H1 (cell line): ENCODE measurements at regions not wholly inside any gene's neighbourhood (a gene's known extent, or its start where the extent isn't known, plus 50 kb on each side); places are given as distances from the start of the nearest gene placed in this dataset.
A peak's percentile ranks its signal among the peaks of the same experiment; 100 is the strongest.

Source experiments
- CTCF ChIA-PET: fragments of 300-600 bp; sonication (Branson Sonifier 250); formaldehyde crosslinking; loops from one replicate; lab custom pipeline; 2021; ENCODE audit not compliant: partially characterized antibody; lab: Charles Lee
- POLR2A ChIA-PET: fragments of 300-600 bp; sonication (Branson Sonifier 250); formaldehyde crosslinking; loops from one replicate; lab custom pipeline; 2021; ENCODE audit warnings: inconsistent platforms; ENCODE audit not compliant: partially characterized antibody; lab: Charles Lee
- DNase-seq, 2 experiments: peaks; one replicate each; pipeline versions ENCODE4 v3.0.0 to v3.0.0-alpha.2; 2010 to 2022; ENCODE audit warnings: low spot score in 2 of 2, low read depth in 1 of 2, mixed read lengths in 1 of 2
- FAIRE-seq: peaks from 2 replicates; lab custom pipeline; 2011; peaks lifted over from hg19 to GRCh38; lab: Jason Lieb, UNC
- H2AFZ ChIP-seq: 2 replicates; pipeline ENCODE4 v1.8.1; 2012; ENCODE audit warnings: low read length, inconsistent platforms
- H2AK5ac ChIP-seq: 2 replicates; pipeline ENCODE4 v1.6.1; 2013; ENCODE audit warnings: low read depth, low read length
- H2BK120ac ChIP-seq: replicated peaks from 2 replicates; pipeline ENCODE3; 2013; ENCODE audit warnings: low read depth, low read length, inconsistent platforms
- H2BK12ac ChIP-seq: 2 replicates; pipeline ENCODE4 v1.6.1; 2013; ENCODE audit warnings: low read depth, low read length
- H2BK15ac ChIP-seq: 2 replicates; pipeline ENCODE4 v1.6.1; 2013; ENCODE audit warnings: low read length
- H2BK20ac ChIP-seq: 2 replicates; pipeline ENCODE4 v1.6.1; 2013; ENCODE audit warnings: low read length
- H2BK5ac ChIP-seq: 2 replicates; pipeline ENCODE4 v1.6.1; 2013; ENCODE audit warnings: low read depth, low read length
- H3K14ac ChIP-seq: 2 replicates; pipeline ENCODE4 v1.6.1; 2013; ENCODE audit warnings: inconsistent platforms; ENCODE audit not compliant: insufficient read length
- H3K18ac ChIP-seq: 2 replicates; pipeline ENCODE4 v1.6.1; 2013; ENCODE audit warnings: low read length; ENCODE audit errors: extremely low read depth
- H3K23ac ChIP-seq: 2 replicates; pipeline ENCODE4 v1.6.1; 2013; ENCODE audit warnings: inconsistent platforms; ENCODE audit not compliant: insufficient read length
- H3K23me2 ChIP-seq: 2 replicates; pipeline ENCODE4 v1.6.1; 2013; ENCODE audit warnings: low read depth, low read length
- H3K27ac ChIP-seq: 2 replicates; pipeline ENCODE4 v1.6.1; 2011; ENCODE audit warnings: low read depth, low read length, inconsistent platforms
- H3K27me3 ChIP-seq, 4 experiments: replicated peaks in 1 of 4; 1 replicate in 1 of 4; 2 replicates in 3 of 4; pipeline versions ENCODE4 v1.6.1 to v1.8.1; 2011 to 2013; ENCODE audit warnings: low read length in 3 of 4, mild to moderate bottlenecking in 3 of 4, inconsistent platforms in 2 of 4, mixed read lengths in 2 of 4, moderate library complexity in 1 of 4; ENCODE audit not compliant: control insufficient read depth in 3 of 4, insufficient read depth in 3 of 4; ENCODE audit errors: extremely low read depth in 1 of 4
- H3K36me3 ChIP-seq, 4 experiments: 2 replicates each; pipeline versions ENCODE4 v1.6.1 to v1.8.1; 2011 to 2013; ENCODE audit warnings: mild to moderate bottlenecking in 4 of 4, low read length in 3 of 4, moderate library complexity in 2 of 4, control low read depth in 1 of 4, inconsistent platforms in 1 of 4; ENCODE audit not compliant: insufficient read depth in 4 of 4, control insufficient read depth in 2 of 4
- H3K4ac ChIP-seq: replicated peaks from 2 replicates; pipeline ENCODE3; 2013; ENCODE audit warnings: low read length, low read depth, mixed read lengths, inconsistent platforms; ENCODE audit not compliant: insufficient read length
- H3K4me1 ChIP-seq, 4 experiments: replicated peaks in 1 of 4; 1 replicate in 1 of 4; 2 replicates in 3 of 4; pipeline versions ENCODE4 v1.6.1 to v1.8.1; 2011 to 2013; ENCODE audit warnings: low read length in 3 of 4, inconsistent platforms in 2 of 4, mixed read lengths in 1 of 4; ENCODE audit not compliant: insufficient read depth in 4 of 4, control insufficient read depth in 3 of 4
- H3K4me2 ChIP-seq, 2 experiments: 2 replicates each; pipeline versions ENCODE4 v1.6.1 to v1.8.1; 2011 to 2013; ENCODE audit warnings: low read depth in 2 of 2, low read length in 2 of 2, control low read depth in 1 of 2, inconsistent platforms in 1 of 2, mild to moderate bottlenecking in 1 of 2; ENCODE audit not compliant: insufficient read depth in 1 of 2
- H3K4me3 ChIP-seq, 4 experiments: fragments of 200-600, 300-600 bp in 1 of 4; sonication (generic), shearing (Covaris generic), sonication (Bioruptor Twin) in 1 of 4; 2 replicates each; pipeline versions ENCODE4 v1.5.1 to v1.8.1; 2011 to 2016; ENCODE audit warnings: low read length in 4 of 4, low read depth in 3 of 4, control low read depth in 2 of 4, inconsistent platforms in 2 of 4, mild to moderate bottlenecking in 2 of 4, mixed read lengths in 1 of 4, moderate library complexity in 1 of 4; ENCODE audit not compliant: insufficient read depth in 2 of 4; ENCODE audit errors: extremely low read depth in 1 of 4
- H3K56ac ChIP-seq: replicated peaks from 2 replicates; pipeline ENCODE3; 2013; ENCODE audit warnings: low read depth, mild to moderate bottlenecking, mixed read lengths, low read length, inconsistent platforms; ENCODE audit not compliant: insufficient read length
- H3K79me1 ChIP-seq: 2 replicates; pipeline ENCODE4 v1.6.1; 2013; ENCODE audit warnings: low read depth, low read length, control low read depth
- H3K79me2 ChIP-seq, 2 experiments: 2 replicates each; pipeline versions ENCODE4 v1.6.1 to v1.8.1; 2012 to 2013; ENCODE audit warnings: low read length in 2 of 2, mild to moderate bottlenecking in 2 of 2, inconsistent platforms in 1 of 2; ENCODE audit not compliant: insufficient read depth in 2 of 2, control insufficient read depth in 1 of 2
- H3K9ac ChIP-seq, 4 experiments: replicated peaks in 1 of 4; 1 replicate in 1 of 4; 2 replicates in 3 of 4; pipeline versions ENCODE4 v1.6.1 to v1.8.1; 2011 to 2013; ENCODE audit warnings: low read depth in 3 of 4, low read length in 3 of 4, control low read depth in 2 of 4, mild to moderate bottlenecking in 2 of 4, moderate library complexity in 2 of 4, inconsistent platforms in 1 of 4; ENCODE audit errors: extremely low read depth in 1 of 4
- H3K9me3 ChIP-seq, 2 experiments: 2 replicates each; pipeline versions ENCODE4 v1.6.1 to v1.8.1; 2012 to 2013; ENCODE audit warnings: mild to moderate bottlenecking in 2 of 2, moderate library complexity in 2 of 2, control low read depth in 1 of 2, inconsistent platforms in 1 of 2, low read depth in 1 of 2, low read length in 1 of 2, mixed read lengths in 1 of 2; ENCODE audit not compliant: insufficient read depth in 2 of 2
- H4K20me1 ChIP-seq, 2 experiments: replicated peaks in 1 of 2; 2 replicates each; pipeline versions ENCODE3 to v1.8.1; 2011 to 2013; ENCODE audit warnings: inconsistent platforms in 2 of 2, low read length in 2 of 2, mild to moderate bottlenecking in 1 of 2; ENCODE audit not compliant: insufficient read depth in 2 of 2, control insufficient read depth in 1 of 2
- H4K5ac ChIP-seq: 2 replicates; pipeline ENCODE4 v1.6.1; 2013; ENCODE audit warnings: low read length, low read depth, mixed read lengths, inconsistent platforms; ENCODE audit not compliant: insufficient read length
- H4K8ac ChIP-seq: 2 replicates; pipeline ENCODE4 v1.8.0; 2013; ENCODE audit warnings: mild to moderate bottlenecking, moderate library complexity, low read length, inconsistent platforms; ENCODE audit not compliant: insufficient read depth; ENCODE audit errors: extremely low read depth
- H4K91ac ChIP-seq: replicated peaks from 2 replicates; pipeline ENCODE3; 2013; ENCODE audit warnings: low read length, mixed read lengths, inconsistent platforms; ENCODE audit not compliant: insufficient read length
- CBX5 ChIP-seq: fragments of 300-800, 300-1000 bp; sonication (generic); IDR thresholded peaks from 2 replicates; pipeline ENCODE4 v1.7.1; 2016; ENCODE audit warnings: antibody characterized with exemption, low read length, low read depth
- EGR1 ChIP-seq: IDR thresholded peaks from 2 replicates; pipeline ENCODE4 v1.6.1; 2011; ENCODE audit warnings: low read depth, low read length, borderline replicate concordance
- HDAC2 ChIP-seq, 2 experiments: fragments of 300-600 bp in 1 of 2; sonication (generic) in 1 of 2; IDR thresholded peaks; 2 replicates each; pipeline ENCODE4 v1.6.1; 2011 to 2012; ENCODE audit warnings: low read depth in 2 of 2, low read length in 2 of 2, mild to moderate bottlenecking in 2 of 2, moderate library complexity in 2 of 2, borderline replicate concordance in 1 of 2, inconsistent platforms in 1 of 2
- KDM5A ChIP-seq: fragments of 200-600 bp; IDR thresholded peaks from 2 replicates; pipeline ENCODE4 v1.7.1; 2012; ENCODE audit warnings: mild to moderate bottlenecking, low read length, inconsistent platforms, mixed read lengths
- POLR2AphosphoS5 ChIP-seq: IDR thresholded peaks from 2 replicates; pipeline ENCODE4 v1.6.1; 2011; ENCODE audit warnings: low read depth, low read length
- SIRT6 ChIP-seq: IDR thresholded peaks from one replicate; pipeline ENCODE4 v1.7.1; 2012; ENCODE audit warnings: low read length, inconsistent platforms
- SIX5 ChIP-seq: IDR thresholded peaks from 2 replicates; pipeline ENCODE4 v1.6.1; 2011; ENCODE audit warnings: mild to moderate bottlenecking, low read depth, low read length
- SP1 ChIP-seq: IDR thresholded peaks from 2 replicates; pipeline ENCODE4 v1.6.1; 2011; ENCODE audit warnings: low read depth, low read length
- WGBS, 2 experiments: shearing (Covaris generic) in 1 of 2; methylation state at CpG; one replicate each; pipeline versions ENCODE4 v1.1.6 to v1.1.7; 2013 to 2015; ENCODE audit warnings: low lambda C conversion rate in 2 of 2, mixed read lengths in 2 of 2, inconsistent platforms in 1 of 2, low coverage in 1 of 2, missing lambda C conversion rate in 1 of 2; ENCODE audit not compliant: insufficient replicate concordance in 2 of 2, insufficient coverage in 1 of 2, insufficient read length in 1 of 2; ENCODE audit errors: extremely low coverage in 1 of 2, missing lambda C conversion rate in 1 of 2; 5-methylcytosine and 5-hydroxymethylcytosine counted together
- TF ChIP-seq, protein P1 (sequence below), 3 experiments: IDR thresholded peaks; 1 replicate in 2 of 3; 2 replicates in 1 of 3; pipeline versions ENCODE4 v1.5.1 to v1.6.1; 2011; ENCODE audit warnings: low read length in 3 of 3, mild to moderate bottlenecking in 3 of 3, inconsistent platforms in 2 of 3, low read depth in 1 of 3, moderate library complexity in 1 of 3; ENCODE audit not compliant: insufficient read depth in 1 of 3; ENCODE audit errors: control extremely low read depth in 1 of 3

DNA sequence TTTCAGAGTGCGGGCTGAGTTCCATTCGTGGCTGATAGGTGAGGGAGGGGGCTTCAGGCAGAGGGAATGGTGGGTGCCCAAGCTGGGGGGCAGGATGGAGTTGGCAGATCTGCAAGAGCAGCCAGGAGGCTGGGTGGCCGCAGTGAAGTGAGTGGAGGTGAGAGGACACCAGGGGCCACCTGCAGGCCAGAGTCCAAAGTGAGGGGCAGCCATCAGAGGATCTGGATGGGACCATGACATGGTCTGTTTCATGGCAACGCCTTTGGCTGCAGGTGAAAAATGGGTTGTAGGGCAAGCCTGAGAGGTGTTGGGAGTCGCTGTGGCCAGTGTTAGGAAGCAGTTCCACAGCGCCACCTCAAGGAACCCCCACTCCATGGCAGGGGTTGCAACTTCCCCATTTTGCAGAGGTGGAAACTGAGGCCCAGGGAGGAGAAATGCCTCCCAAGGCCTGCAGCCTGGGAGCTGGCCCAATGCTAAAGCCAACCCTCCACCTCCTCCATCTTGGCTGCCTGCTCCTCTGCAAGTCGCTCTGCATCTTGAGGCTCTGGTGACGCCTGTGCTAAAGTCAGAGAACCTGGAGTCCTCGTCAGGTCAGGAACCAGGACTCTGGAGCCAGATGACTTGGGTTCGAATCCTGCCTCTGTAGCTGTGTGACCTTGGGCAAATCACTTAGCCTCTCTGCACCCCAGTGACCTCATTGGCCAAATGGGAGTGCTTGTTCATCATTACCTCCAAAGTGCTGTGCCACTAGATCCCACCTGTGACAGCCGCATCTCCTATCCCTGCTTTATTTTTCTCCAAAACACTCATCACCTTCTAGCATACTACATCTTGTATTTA lies 153.8 kb downstream of the CEBPB start:
- FAIRE-seq (no peak), DNase-seq (no peak)
- no peak overlapping the region for H2BK15ac ChIP-seq
- no peak overlapping the region for H2AFZ ChIP-seq
- H4K8ac ChIP-seq, result no peak overlapping the region
- no peak overlapping the region for H3K9ac ChIP-seq
- WGBS, 2 experiments, result 80% methylated on average over 11 of the region's 11 CpGs; no CpG with 5 or more reads in 1 of the 2 experiments
- H2AK5ac ChIP-seq, result no peak overlapping the region
- H3K4me1 ChIP-seq, result 0 out of 7 replicates have a peak, but pooled peaks cover 0 to 3% (median 0%) of the 10 kb centered on the region in 4 experiments
- no peak overlapping the region for H3K4ac ChIP-seq
- no peak overlapping the region for H2BK12ac ChIP-seq
- no peak overlapping the region for H3K23ac ChIP-seq
- ChIA-PET POLR2A (interaction anchor here (0.8 to 1.6 kb wide), 2 partner anchors 153 to 156 kb away, joined by 3 read pairs; no protein-coding TSS in a partner anchor), CTCF (interaction anchor here (0.6 to 3.4 kb wide), 16 partner anchors 9 to 224 kb away, joined by 3 to 12 read pairs (median 4); no protein-coding TSS in a partner anchor)
- no peak overlapping the region for H2BK120ac ChIP-seq
- no peak overlapping the region for H3K4me2 ChIP-seq
- H4K91ac ChIP-seq, result peak overlapping the region; percentile 80
- H3K27me3 ChIP-seq, result no peaks in the 10 kb centered on the region; a peak in 1 of 7 replicates
- no peaks in the 10 kb centered on the region for H3K36me3 ChIP-seq
- H2BK5ac ChIP-seq, result no peak overlapping the region
- peak overlapping the region; percentile 32; the same call in 1 of the 2 replicates for H2BK20ac ChIP-seq
- H3K9me3 ChIP-seq, result no peaks in the 10 kb centered on the region
- no peak overlapping the region for H3K56ac ChIP-seq
- H3K79me1 ChIP-seq, result no peaks in the 10 kb centered on the region
- H3K27ac ChIP-seq, result no peak overlapping the region
- H4K20me1 ChIP-seq, result no peaks in the 10 kb centered on the region
- no peaks in the 10 kb centered on the region for H3K23me2 ChIP-seq
- H3K4me3 ChIP-seq, result no peak overlapping the region
- no peak overlapping the region for H3K18ac ChIP-seq
- no peak overlapping the region for H4K5ac ChIP-seq
- no peaks in the 10 kb centered on the region for H3K79me2 ChIP-seq
- no peak overlapping the region for H3K14ac ChIP-seq
- TF ChIP-seq SIRT6 (no peak), HDAC2 (IDR thresholded peaks at IDR 0.05; ENCODE audit: borderline replicate concordance in 1 of 2, low read depth in 2 of 2, low read length in 2 of 2) (peak in 1 of 2 experiments; percentile 86; a peak in 2 of 4 replicates), CBX5 (no peak), SP1 (no peak), POLR2AphosphoS5 (no peak), SIX5 (no peak), EGR1 (no peak), KDM5A (no peak)
- TF ChIP-seq, protein P1, sequence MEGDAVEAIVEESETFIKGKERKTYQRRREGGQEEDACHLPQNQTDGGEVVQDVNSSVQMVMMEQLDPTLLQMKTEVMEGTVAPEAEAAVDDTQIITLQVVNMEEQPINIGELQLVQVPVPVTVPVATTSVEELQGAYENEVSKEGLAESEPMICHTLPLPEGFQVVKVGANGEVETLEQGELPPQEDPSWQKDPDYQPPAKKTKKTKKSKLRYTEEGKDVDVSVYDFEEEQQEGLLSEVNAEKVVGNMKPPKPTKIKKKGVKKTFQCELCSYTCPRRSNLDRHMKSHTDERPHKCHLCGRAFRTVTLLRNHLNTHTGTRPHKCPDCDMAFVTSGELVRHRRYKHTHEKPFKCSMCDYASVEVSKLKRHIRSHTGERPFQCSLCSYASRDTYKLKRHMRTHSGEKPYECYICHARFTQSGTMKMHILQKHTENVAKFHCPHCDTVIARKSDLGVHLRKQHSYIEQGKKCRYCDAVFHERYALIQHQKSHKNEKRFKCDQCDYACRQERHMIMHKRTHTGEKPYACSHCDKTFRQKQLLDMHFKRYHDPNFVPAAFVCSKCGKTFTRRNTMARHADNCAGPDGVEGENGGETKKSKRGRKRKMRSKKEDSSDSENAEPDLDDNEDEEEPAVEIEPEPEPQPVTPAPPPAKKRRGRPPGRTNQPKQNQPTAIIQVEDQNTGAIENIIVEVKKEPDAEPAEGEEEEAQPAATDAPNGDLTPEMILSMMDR (IDR thresholded peaks at IDR 0.05; ENCODE audit: control extremely low read depth in 1 of 3, insufficient read depth in 1 of 3, low read depth in 1 of 3, low read length in 3 of 3), result peak; percentile 66 to 86 (median 72)
